ENCODE measurements at regions not wholly inside any gene's neighbourhood (a gene's known extent, or its start where the extent isn't known, plus 50 kb on each side); places are given as distances from the start of the nearest gene placed in this dataset.

GRCh38 chr5:88419931-88420330 lies 151.3 kb upstream of the TMEM161B start:
- Histone ChIP-seq H3K27me3 (ENCODE audit: control insufficient read depth, insufficient read depth, low read length, poor library complexity, severe bottlenecking) (no peaks in the 10 kb centered on the region), H3K4me3 (ENCODE audit: insufficient read depth, low read depth, low read length) (no peak overlapping the region), H3K36me3 (ENCODE audit: control insufficient read depth, insufficient read depth, low read length) (no peaks in the 10 kb centered on the region), H3K27ac (ENCODE audit: insufficient read depth, low read depth, low read length, poor library complexity, severe bottlenecking) (no peak overlapping the region), H3K9me3 (ENCODE audit: control insufficient read depth, low read length) (no peaks in the 10 kb centered on the region), H3K4me1 (ENCODE audit: control insufficient read depth, insufficient read depth, low read length) (no peaks in the 10 kb centered on the region)
- WGBS, 2 experiments, result 81 to 91% methylated on average over 3 of the region's 3 CpGs

DNA sequence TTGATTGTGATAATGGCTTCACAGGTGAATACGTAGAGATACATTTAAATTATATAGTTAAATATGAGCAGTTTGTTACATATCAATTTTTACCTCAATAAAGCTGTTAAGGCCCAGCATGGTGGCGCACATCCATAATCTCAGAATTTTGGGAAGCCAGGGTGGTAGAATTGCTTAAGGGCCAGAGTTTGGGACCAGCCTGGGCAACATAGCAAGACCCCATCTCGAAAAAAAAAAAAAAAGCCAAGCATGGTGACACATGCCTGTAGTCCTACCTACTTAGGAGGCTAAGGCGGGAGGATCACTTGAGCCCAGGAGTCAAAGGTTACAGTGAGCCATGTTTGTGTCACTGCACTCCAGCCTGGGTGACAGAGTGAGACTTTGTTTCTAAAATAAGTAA lies 138.7 kb upstream of the TMEM161B start:
- 92 to 93% methylated on average over 3 of the region's 4 CpGs for WGBS, 2 experiments
- no peaks in the 10 kb centered on the region for H3K4me1 ChIP-seq (ENCODE audit: control insufficient read depth, insufficient read depth, low read length)
- H3K27me3 ChIP-seq (ENCODE audit: control insufficient read depth, insufficient read depth, low read length, poor library complexity, severe bottlenecking), result no peaks in the 10 kb centered on the region
- no peak overlapping the region for H3K27ac ChIP-seq (ENCODE audit: insufficient read depth, low read depth, low read length, poor library complexity, severe bottlenecking)
- H3K9me3 ChIP-seq (ENCODE audit: control insufficient read depth, low read length), result no peaks in the 10 kb centered on the region
- H3K36me3 ChIP-seq (ENCODE audit: control insufficient read depth, insufficient read depth, low read length), result no peaks in the 10 kb centered on the region
- H3K4me3 ChIP-seq (ENCODE audit: insufficient read depth, low read depth, low read length), result no peak overlapping the region

GRCh38 chr5:88405783-88406182 lies 137.1 kb upstream of the TMEM161B start:
- H3K9me3 ChIP-seq (ENCODE audit: control insufficient read depth, low read length), result no peaks in the 10 kb centered on the region
- H3K4me1 ChIP-seq (ENCODE audit: control insufficient read depth, insufficient read depth, low read length), result no peaks in the 10 kb centered on the region
- H3K36me3 ChIP-seq (ENCODE audit: control insufficient read depth, insufficient read depth, low read length), result no peaks in the 10 kb centered on the region
- no peaks in the 10 kb centered on the region for H3K27me3 ChIP-seq (ENCODE audit: control insufficient read depth, insufficient read depth, low read length, poor library complexity, severe bottlenecking)
- 88 to 90% methylated on average over 3 of the region's 3 CpGs for WGBS, 2 experiments
- H3K27ac ChIP-seq (ENCODE audit: insufficient read depth, low read depth, low read length, poor library complexity, severe bottlenecking), result no peak overlapping the region
- H3K4me3 ChIP-seq (ENCODE audit: insufficient read depth, low read depth, low read length), result no peak overlapping the region

- WGBS, 2 experiments, result 97 to 100% methylated on average over 2 of the region's 2 CpGs
- H3K4me3 ChIP-seq (ENCODE audit: insufficient read depth, low read depth, low read length), result no peak overlapping the region
- H3K9me3 ChIP-seq (ENCODE audit: control insufficient read depth, low read length), result no peaks in the 10 kb centered on the region
- no peak overlapping the region for H3K27ac ChIP-seq (ENCODE audit: insufficient read depth, low read depth, low read length, poor library complexity, severe bottlenecking)
- H3K27me3 ChIP-seq (ENCODE audit: control insufficient read depth, insufficient read depth, low read length, poor library complexity, severe bottlenecking), result no peaks in the 10 kb centered on the region
- no peaks in the 10 kb centered on the region for H3K4me1 ChIP-seq (ENCODE audit: control insufficient read depth, insufficient read depth, low read length)
- H3K36me3 ChIP-seq (ENCODE audit: control insufficient read depth, insufficient read depth, low read length), result no peaks in the 10 kb centered on the region
Observed at GRCh38 chr5:88404405-88404804, 135.8 kb upstream of the TMEM161B start.

GRCh38 chr5:88401686-88402085 lies 133.0 kb upstream of the TMEM161B start:
- H3K4me3 ChIP-seq (ENCODE audit: insufficient read depth, low read depth, low read length), result no peak overlapping the region
- H3K9me3 ChIP-seq (ENCODE audit: control insufficient read depth, low read length), result no peaks in the 10 kb centered on the region

GRCh38 chr5:88401228-88401627 lies 132.6 kb upstream of the TMEM161B start:
- H3K4me1 ChIP-seq (ENCODE audit: control insufficient read depth, insufficient read depth, low read length), result peaks cover 23% of the 10 kb centered on the region
- H3K27ac ChIP-seq (ENCODE audit: insufficient read depth, low read depth, low read length, poor library complexity, severe bottlenecking), result no peak overlapping the region
- H3K9me3 ChIP-seq (ENCODE audit: control insufficient read depth, low read length), result no peaks in the 10 kb centered on the region
- H3K27me3 ChIP-seq (ENCODE audit: control insufficient read depth, insufficient read depth, low read length, poor library complexity, severe bottlenecking), result no peaks in the 10 kb centered on the region
- H3K36me3 ChIP-seq (ENCODE audit: control insufficient read depth, insufficient read depth, low read length), result no peaks in the 10 kb centered on the region
- no peak overlapping the region for H3K4me3 ChIP-seq (ENCODE audit: insufficient read depth, low read depth, low read length)

More at GRCh38 chr5:88401686-88402085, 133.0 kb upstream of the TMEM161B start:
- Histone ChIP-seq H3K27me3 (ENCODE audit: control insufficient read depth, insufficient read depth, low read length, poor library complexity, severe bottlenecking) (no peaks in the 10 kb centered on the region), H3K36me3 (ENCODE audit: control insufficient read depth, insufficient read depth, low read length) (no peaks in the 10 kb centered on the region), H3K4me1 (ENCODE audit: control insufficient read depth, insufficient read depth, low read length) (peaks cover 18% of the 10 kb centered on the region), H3K27ac (ENCODE audit: insufficient read depth, low read depth, low read length, poor library complexity, severe bottlenecking) (no peak overlapping the region)
- WGBS, 2 experiments, result 68 to 77% methylated on average over 4 of the region's 4 CpGs

DNA sequence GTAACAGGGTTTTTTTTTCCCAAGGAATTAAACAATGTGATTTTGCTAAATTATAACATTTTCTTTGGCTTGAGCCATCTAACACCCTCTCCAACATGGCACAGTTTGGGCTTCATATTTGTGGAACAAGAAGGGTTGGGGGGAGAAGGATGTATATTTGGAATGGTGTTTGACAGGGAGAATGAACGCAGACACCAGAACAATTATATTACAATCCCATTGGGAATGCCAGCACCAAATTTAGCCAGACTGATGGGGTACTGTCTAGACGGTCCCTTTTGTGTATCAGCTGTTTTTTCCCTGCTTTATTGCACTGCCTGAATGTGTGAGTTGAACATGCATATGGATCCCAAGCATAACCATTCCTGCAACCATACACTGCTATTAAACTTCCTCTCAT lies 130.9 kb upstream of the TMEM161B start:
- 83 to 85% methylated on average over 1 to 2 of the region's 2 CpGs for WGBS, 2 experiments

DNA sequence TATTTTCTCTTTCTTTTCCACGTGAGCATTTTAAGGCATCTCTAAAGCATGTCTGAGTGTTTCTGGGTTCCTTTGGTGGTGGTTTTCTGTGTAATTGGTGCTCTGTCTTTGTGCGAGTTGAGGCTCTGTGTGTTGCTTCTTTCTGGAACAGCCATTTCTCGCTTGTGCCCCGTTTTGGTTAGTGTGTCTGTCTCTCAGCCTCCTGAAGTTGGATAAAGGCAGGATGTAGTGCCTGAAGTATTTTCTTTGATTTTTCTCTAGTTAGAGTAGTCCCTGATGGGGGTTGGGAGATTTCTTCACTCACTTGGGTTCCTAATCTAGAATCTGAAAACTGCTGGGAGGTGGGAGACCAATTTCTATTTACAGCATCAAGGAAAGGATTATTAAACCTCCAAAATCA lies 129.7 kb upstream of the TMEM161B start:
- Histone ChIP-seq H3K27ac (ENCODE audit: insufficient read depth, low read depth, low read length, poor library complexity, severe bottlenecking) (peak overlapping the region; percentile 36), H3K4me3 (ENCODE audit: insufficient read depth, low read depth, low read length) (no peak overlapping the region)
- WGBS, 2 experiments, result 37% methylated on average over 4 of the region's 4 CpGs

More for the DNA sequence above, 130.9 kb upstream of the TMEM161B start:
- H3K9me3 ChIP-seq (ENCODE audit: control insufficient read depth, low read length), result no peaks in the 10 kb centered on the region
- H3K4me1 ChIP-seq (ENCODE audit: control insufficient read depth, insufficient read depth, low read length), result peaks cover 36% of the 10 kb centered on the region
- H3K27me3 ChIP-seq (ENCODE audit: control insufficient read depth, insufficient read depth, low read length, poor library complexity, severe bottlenecking), result no peaks in the 10 kb centered on the region
- no peaks in the 10 kb centered on the region for H3K36me3 ChIP-seq (ENCODE audit: control insufficient read depth, insufficient read depth, low read length)
- H3K4me3 ChIP-seq (ENCODE audit: insufficient read depth, low read depth, low read length), result no peak overlapping the region
- no peak overlapping the region for H3K27ac ChIP-seq (ENCODE audit: insufficient read depth, low read depth, low read length, poor library complexity, severe bottlenecking)

DNA sequence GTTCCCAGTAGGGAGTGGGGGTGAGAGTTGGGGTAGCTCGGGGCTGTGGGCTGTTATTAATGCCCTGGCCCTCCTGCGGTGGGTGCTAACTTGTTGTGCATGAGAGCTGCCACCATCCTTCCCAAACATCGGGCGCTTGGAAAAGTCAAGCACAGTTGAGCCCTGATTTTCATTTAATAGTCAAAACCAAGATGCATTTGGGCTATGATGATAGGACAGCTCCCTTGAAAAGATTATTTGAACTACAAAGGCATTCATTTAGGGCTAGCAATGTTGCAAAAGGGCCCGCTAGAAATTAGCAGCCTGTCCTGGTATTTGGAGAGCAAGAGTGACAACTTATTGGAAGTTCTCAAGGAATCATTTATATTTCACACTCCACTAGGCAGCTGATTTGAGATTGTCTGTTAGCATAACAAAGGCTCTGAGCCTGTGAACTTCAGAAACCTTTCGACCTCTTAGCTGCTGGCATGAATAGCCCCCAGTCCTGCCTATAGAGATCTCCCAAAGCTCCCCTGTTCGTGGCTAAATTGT lies 128.2 kb upstream of the TMEM161B start:
- H3K4me1 ChIP-seq (ENCODE audit: control insufficient read depth, insufficient read depth, low read length), result peaks cover 45% of the 10 kb centered on the region
- no peaks in the 10 kb centered on the region for H3K27me3 ChIP-seq (ENCODE audit: control insufficient read depth, insufficient read depth, low read length, poor library complexity, severe bottlenecking)
- no peaks in the 10 kb centered on the region for H3K36me3 ChIP-seq (ENCODE audit: control insufficient read depth, insufficient read depth, low read length)
- no peak overlapping the region for H3K4me3 ChIP-seq (ENCODE audit: insufficient read depth, low read depth, low read length)
- H3K27ac ChIP-seq (ENCODE audit: insufficient read depth, low read depth, low read length, poor library complexity, severe bottlenecking), result peak overlapping the region; percentile 73
- H3K9me3 ChIP-seq (ENCODE audit: control insufficient read depth, low read length), result no peaks in the 10 kb centered on the region
- 26 to 31% methylated on average over 7 of the region's 7 CpGs for WGBS, 2 experiments

More for the DNA sequence above, 129.7 kb upstream of the TMEM161B start:
- Histone ChIP-seq H3K9me3 (ENCODE audit: control insufficient read depth, low read length) (no peaks in the 10 kb centered on the region), H3K4me1 (ENCODE audit: control insufficient read depth, insufficient read depth, low read length) (peaks cover 45% of the 10 kb centered on the region), H3K36me3 (ENCODE audit: control insufficient read depth, insufficient read depth, low read length) (no peaks in the 10 kb centered on the region), H3K27me3 (ENCODE audit: control insufficient read depth, insufficient read depth, low read length, poor library complexity, severe bottlenecking) (no peaks in the 10 kb centered on the region)

GRCh38 chr5:88396000-88396535 lies 127.4 kb upstream of the TMEM161B start:
- 93 to 96% methylated on average over 2 of the region's 2 CpGs for WGBS, 2 experiments
- no peak overlapping the region for H3K27ac ChIP-seq (ENCODE audit: insufficient read depth, low read depth, low read length, poor library complexity, severe bottlenecking)
- H3K36me3 ChIP-seq (ENCODE audit: control insufficient read depth, insufficient read depth, low read length), result no peaks in the 10 kb centered on the region
- H3K9me3 ChIP-seq (ENCODE audit: control insufficient read depth, low read length), result no peaks in the 10 kb centered on the region
- no peaks in the 10 kb centered on the region for H3K27me3 ChIP-seq (ENCODE audit: control insufficient read depth, insufficient read depth, low read length, poor library complexity, severe bottlenecking)
- no peak overlapping the region for H3K4me3 ChIP-seq (ENCODE audit: insufficient read depth, low read depth, low read length)
- peaks cover 45% of the 10 kb centered on the region for H3K4me1 ChIP-seq (ENCODE audit: control insufficient read depth, insufficient read depth, low read length)
